GM12891 (cell line): ENCODE measurements at regions not wholly inside any gene's neighbourhood (a gene's known extent, or its start where the extent isn't known, plus 50 kb on each side); places are given as distances from the start of the nearest gene placed in this dataset.

Experiments used
- PAX5 ChIP-seq: IDR thresholded peaks from 2 replicates; pipeline ENCODE4 v1.6.1; 2011; ENCODE audit warnings: low read length, moderate library complexity, mild to moderate bottlenecking; ENCODE audit not compliant: insufficient read depth, severe bottlenecking
- POLR2A ChIP-seq: IDR thresholded peaks from 2 replicates; pipeline ENCODE4 v1.6.1; 2011; ENCODE audit warnings: low read depth, low read length, control low read depth
- POLR2AphosphoS5 ChIP-seq: IDR thresholded peaks from 2 replicates; pipeline ENCODE4 v1.6.1; 2011; ENCODE audit warnings: low read depth, low read length, control low read depth

DNA sequence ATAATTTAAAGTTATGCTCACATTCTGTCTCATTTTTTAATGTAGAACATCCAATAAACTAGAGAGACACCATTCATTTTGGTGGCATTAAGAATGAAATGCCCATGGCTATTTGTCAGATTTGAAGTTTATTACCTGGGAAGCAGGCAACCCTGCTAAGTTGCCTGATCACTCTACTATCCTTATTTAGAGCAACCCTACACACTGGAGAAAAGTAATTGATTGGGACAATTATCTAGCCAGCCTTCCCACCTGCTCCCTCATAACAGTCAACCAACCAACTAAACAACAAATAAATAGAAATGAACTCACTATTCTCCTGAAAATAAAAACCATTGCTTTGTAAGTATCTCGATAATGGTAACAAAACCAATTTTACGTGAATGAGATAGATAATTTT is 1129.0 kb upstream of the TENM4 start:
- no peak for TF ChIP-seq PAX5
- TF ChIP-seq POLR2AphosphoS5 = no peak
- TF ChIP-seq POLR2A = no peak
